KMS-11 (cell line): ENCODE measurements at regions not wholly inside any gene's neighbourhood (a gene's known extent, or its start where the extent isn't known, plus 50 kb on each side); places are given as distances from the start of the nearest gene placed in this dataset.
"Not testable (repeated sequence)": the region's sequence is repeated elsewhere in the genome, so short reads cannot be mapped to it uniquely, and the experiment has no call there.

ENCODE experiments used
- H2AFZ ChIP-seq: fragments of 200-600 bp; sonication (generic); 2 replicates; pipeline ENCODE4 v1.6.1; 2016; ENCODE audit warnings: antibody characterized with exemption, mixed run types, low read depth
- H3K27ac ChIP-seq: fragments of 200-600 bp; sonication (generic); 2 replicates; pipeline ENCODE4 v1.6.1; 2016; ENCODE audit warnings: mild to moderate bottlenecking, mixed run types
- H3K27me3 ChIP-seq: fragments of 200-600 bp; sonication (generic); 2 replicates; pipeline ENCODE4 v1.6.1; 2017; ENCODE audit warnings: mild to moderate bottlenecking, low read depth, mixed run types, moderate library complexity; ENCODE audit not compliant: insufficient read depth
- H3K36me3 ChIP-seq: fragments of 200-600 bp; sonication (generic); 2 replicates; pipeline ENCODE4 v1.6.1; 2017; ENCODE audit warnings: mild to moderate bottlenecking, mixed run types; ENCODE audit not compliant: insufficient read depth
- H3K4me1 ChIP-seq: fragments of 200-600 bp; sonication (generic); 2 replicates; pipeline ENCODE4 v1.6.1; 2016; ENCODE audit warnings: mild to moderate bottlenecking, low read depth, mixed run types; ENCODE audit not compliant: poor library complexity, severe bottlenecking
- H3K4me2 ChIP-seq: fragments of 200-600 bp; sonication (generic); 2 replicates; pipeline ENCODE4 v1.7.0; 2016; ENCODE audit warnings: mild to moderate bottlenecking, mixed run types
- H3K4me3 ChIP-seq: fragments of 200-600 bp; sonication (generic); IDR thresholded peaks from 2 replicates; pipeline ENCODE4 v1.6.1; 2017; ENCODE audit warnings: low read depth, low read length, mixed read lengths; ENCODE audit not compliant: insufficient read depth
- H3K79me2 ChIP-seq: fragments of 200-600 bp; sonication (generic); 2 replicates; pipeline ENCODE4 v1.6.1; 2016; ENCODE audit warnings: low read depth, mixed run types; ENCODE audit not compliant: insufficient read depth
- H3K9ac ChIP-seq: fragments of 200-600 bp; sonication (generic); 2 replicates; pipeline ENCODE4 v1.6.1; 2016; ENCODE audit warnings: mild to moderate bottlenecking, mixed run types
- H4K20me1 ChIP-seq: fragments of 200-600 bp; sonication (generic); 2 replicates; pipeline ENCODE4 v1.6.1; 2016; ENCODE audit warnings: mild to moderate bottlenecking, mixed run types; ENCODE audit not compliant: insufficient read depth
- TF ChIP-seq, protein P1 (sequence below): fragments of 200-600 bp; sonication (generic); conservative IDR thresholded peaks from 2 replicates; pipeline ENCODE4 v1.6.1; 2017; ENCODE audit warnings: low read depth, mild to moderate bottlenecking, antibody characterized with exemption, low read length, moderate library complexity, mixed read lengths

GRCh38 chr12:105676694-105677093 lies 346.2 kb downstream of the C12orf75 start:
- no peak overlapping the region for H2AFZ ChIP-seq
- no peaks in the 10 kb centered on the region for H3K79me2 ChIP-seq
- H3K4me1 ChIP-seq = no peaks in the 10 kb centered on the region
- no peak overlapping the region for H3K9ac ChIP-seq
- no peak overlapping the region for H3K4me3 ChIP-seq
- no peaks in the 10 kb centered on the region for H3K27me3 ChIP-seq
- H4K20me1 ChIP-seq = no peaks in the 10 kb centered on the region
- TF ChIP-seq, protein P1, sequence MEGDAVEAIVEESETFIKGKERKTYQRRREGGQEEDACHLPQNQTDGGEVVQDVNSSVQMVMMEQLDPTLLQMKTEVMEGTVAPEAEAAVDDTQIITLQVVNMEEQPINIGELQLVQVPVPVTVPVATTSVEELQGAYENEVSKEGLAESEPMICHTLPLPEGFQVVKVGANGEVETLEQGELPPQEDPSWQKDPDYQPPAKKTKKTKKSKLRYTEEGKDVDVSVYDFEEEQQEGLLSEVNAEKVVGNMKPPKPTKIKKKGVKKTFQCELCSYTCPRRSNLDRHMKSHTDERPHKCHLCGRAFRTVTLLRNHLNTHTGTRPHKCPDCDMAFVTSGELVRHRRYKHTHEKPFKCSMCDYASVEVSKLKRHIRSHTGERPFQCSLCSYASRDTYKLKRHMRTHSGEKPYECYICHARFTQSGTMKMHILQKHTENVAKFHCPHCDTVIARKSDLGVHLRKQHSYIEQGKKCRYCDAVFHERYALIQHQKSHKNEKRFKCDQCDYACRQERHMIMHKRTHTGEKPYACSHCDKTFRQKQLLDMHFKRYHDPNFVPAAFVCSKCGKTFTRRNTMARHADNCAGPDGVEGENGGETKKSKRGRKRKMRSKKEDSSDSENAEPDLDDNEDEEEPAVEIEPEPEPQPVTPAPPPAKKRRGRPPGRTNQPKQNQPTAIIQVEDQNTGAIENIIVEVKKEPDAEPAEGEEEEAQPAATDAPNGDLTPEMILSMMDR = no peak
- H3K4me2 ChIP-seq = no peak overlapping the region
- no peaks in the 10 kb centered on the region for H3K36me3 ChIP-seq
- H3K27ac ChIP-seq = no peak overlapping the region

DNA sequence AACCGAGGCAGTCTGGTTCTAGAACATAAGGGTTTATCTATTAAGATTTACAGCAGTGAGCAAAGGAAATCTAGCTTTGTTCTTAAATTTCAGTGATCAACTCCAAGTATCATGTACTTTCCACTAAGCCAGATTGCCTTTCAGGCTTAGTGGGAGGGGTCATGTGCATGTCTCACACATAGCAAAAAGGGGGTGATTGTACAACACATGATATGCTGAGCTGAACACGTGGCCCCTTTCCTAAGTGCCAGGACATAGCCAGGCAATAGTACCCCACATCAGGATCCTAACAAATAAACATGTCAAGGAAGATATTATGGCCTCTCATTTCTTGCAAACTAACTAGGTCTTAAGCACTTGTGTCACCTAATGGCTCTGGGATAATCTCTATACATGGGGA lies 347.2 kb downstream of the C12orf75 start:
- no peaks in the 10 kb centered on the region for H3K4me1 ChIP-seq
- no peak overlapping the region for H3K27ac ChIP-seq
- H3K4me2 ChIP-seq = no peak overlapping the region
- H2AFZ ChIP-seq = no peak overlapping the region
- no peaks in the 10 kb centered on the region for H4K20me1 ChIP-seq
- no peaks in the 10 kb centered on the region for H3K27me3 ChIP-seq
- TF ChIP-seq, protein P1 = no peak
- H3K36me3 ChIP-seq = no peaks in the 10 kb centered on the region
- no peak overlapping the region for H3K9ac ChIP-seq
- no peak overlapping the region for H3K4me3 ChIP-seq
- no peaks in the 10 kb centered on the region for H3K79me2 ChIP-seq

DNA sequence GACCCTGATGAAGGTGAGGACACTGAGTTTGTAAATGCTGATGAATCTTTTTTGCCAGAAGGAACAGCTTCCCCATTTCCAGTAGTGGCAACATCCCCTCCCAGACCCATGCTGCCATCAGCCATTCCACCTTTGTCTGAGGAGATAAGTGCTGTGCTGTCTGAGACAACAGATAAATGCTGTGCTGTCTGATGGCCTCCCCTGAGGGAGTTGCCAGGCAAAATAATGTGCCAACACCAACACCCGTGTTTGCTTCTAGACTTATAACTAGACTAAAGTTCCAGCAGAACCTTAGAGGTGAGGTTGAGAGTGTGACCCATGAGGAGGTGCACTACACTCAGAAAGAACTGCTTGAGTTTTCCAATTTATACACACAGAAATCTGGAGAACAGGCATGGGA lies 349.5 kb downstream of the C12orf75 start:
- TF ChIP-seq, protein P1 = no peak
- no peaks in the 10 kb centered on the region for H3K4me1 ChIP-seq
- no peak overlapping the region for H3K4me3 ChIP-seq
- no peak overlapping the region for H3K4me2 ChIP-seq
- H2AFZ ChIP-seq = no peak overlapping the region
- no peak overlapping the region for H3K27ac ChIP-seq
- H4K20me1 ChIP-seq = no peaks in the 10 kb centered on the region
- no peaks in the 10 kb centered on the region for H3K79me2 ChIP-seq
- H3K9ac ChIP-seq = no peak overlapping the region
- no peaks in the 10 kb centered on the region for H3K27me3 ChIP-seq
- H3K36me3 ChIP-seq = no peaks in the 10 kb centered on the region

DNA sequence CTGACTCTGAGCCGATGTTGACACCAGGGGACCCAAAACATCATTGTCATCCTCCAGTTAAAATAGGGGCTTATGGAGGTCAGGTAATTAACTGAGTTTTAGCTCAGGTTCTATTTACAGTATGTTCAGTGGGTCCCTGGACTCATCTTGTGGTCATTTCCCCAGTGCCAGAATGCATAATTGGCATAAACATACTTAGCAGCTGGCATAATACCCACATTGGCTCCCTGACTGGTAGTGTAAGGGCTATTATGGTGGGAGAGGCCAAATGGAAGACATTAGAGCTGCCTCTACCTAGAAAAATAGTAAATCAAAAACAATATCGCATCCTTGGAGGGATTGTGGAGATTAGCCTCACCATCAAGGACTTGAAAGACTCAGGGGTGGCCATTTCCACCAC lies 350.9 kb downstream of the C12orf75 start:
- Histone ChIP-seq H2AFZ (no peak overlapping the region), H3K27ac (no peak overlapping the region), H3K79me2 (no peaks in the 10 kb centered on the region), H3K4me2 (no peak overlapping the region), H3K27me3 (no peaks in the 10 kb centered on the region), H4K20me1 (no peaks in the 10 kb centered on the region), H3K36me3 (no peaks in the 10 kb centered on the region), H3K4me3 (no peak overlapping the region), H3K4me1 (no peaks in the 10 kb centered on the region), H3K9ac (no peak overlapping the region)
- TF ChIP-seq, protein P1 = no peak

- not testable (repeated sequence) for H4K20me1 ChIP-seq, H3K4me3 ChIP-seq, H3K4me2 ChIP-seq, H3K4me1 ChIP-seq, H3K79me2 ChIP-seq, H2AFZ ChIP-seq, H3K27ac ChIP-seq, H3K27me3 ChIP-seq, H3K36me3 ChIP-seq, H3K9ac ChIP-seq
Observed at GRCh38 chr12:105682821-105683220, 352.3 kb downstream of the C12orf75 start.

DNA sequence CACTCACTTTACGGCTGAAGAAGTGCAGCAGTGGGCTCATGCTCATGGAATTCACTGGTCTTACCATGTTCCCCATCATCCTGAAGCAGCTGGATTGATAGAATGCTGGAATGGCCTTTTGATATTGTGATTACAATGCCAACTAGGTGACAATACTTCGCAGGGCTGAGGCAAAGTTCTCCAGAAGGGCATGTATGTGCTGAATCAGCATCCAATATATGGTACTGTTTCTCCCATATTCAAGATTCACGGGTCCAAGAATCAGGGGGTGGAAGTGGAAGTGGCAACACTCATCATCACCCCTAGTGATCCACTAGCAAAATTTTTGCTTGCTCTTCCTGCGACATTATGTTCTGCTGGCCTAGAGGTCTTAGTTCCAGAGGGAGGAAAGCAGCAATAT lies 353.3 kb downstream of the C12orf75 start:
- H3K36me3 ChIP-seq, H4K20me1 ChIP-seq, H3K27me3 ChIP-seq, H3K79me2 ChIP-seq, H3K4me3 ChIP-seq, H3K4me2 ChIP-seq, H2AFZ ChIP-seq, H3K9ac ChIP-seq, H3K4me1 ChIP-seq, H3K27ac ChIP-seq: not testable (repeated sequence)
